ENCODE measurements at regions not wholly inside any gene's neighbourhood (a gene's known extent, or its start where the extent isn't known, plus 50 kb on each side); places are given as distances from the start of the nearest gene placed in this dataset.
"Not testable (repeated sequence)": the region's sequence is repeated elsewhere in the genome, so short reads cannot be mapped to it uniquely, and the experiment has no call there.

DNA sequence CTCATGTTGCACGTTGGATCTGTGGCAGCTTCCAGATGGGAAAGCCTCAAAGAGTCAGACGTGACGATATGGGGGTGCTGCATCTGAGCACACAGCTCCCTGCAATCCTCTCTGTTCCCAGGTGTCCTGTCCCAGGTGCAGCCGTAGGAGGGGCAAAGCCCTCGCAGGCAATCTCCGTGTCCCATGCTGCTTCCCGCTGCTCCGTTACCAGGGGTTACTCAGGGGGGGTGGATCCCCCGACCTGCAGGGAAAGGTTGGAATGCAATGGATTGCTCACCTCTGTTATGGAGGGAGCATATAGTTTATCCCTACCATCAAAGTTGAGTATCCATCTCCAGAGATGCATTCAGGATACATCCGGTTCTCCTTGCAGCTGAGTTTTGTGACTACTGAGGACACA, 476.1 kb downstream of the GOLGA6L6 start:
- H3K27ac Mint-ChIP-seq, H3K4me1 Mint-ChIP-seq, H3K36me3 Mint-ChIP-seq, H3K9me3 Mint-ChIP-seq, H3K4me3 Mint-ChIP-seq, H3K27me3 Mint-ChIP-seq: not testable (repeated sequence)

DNA sequence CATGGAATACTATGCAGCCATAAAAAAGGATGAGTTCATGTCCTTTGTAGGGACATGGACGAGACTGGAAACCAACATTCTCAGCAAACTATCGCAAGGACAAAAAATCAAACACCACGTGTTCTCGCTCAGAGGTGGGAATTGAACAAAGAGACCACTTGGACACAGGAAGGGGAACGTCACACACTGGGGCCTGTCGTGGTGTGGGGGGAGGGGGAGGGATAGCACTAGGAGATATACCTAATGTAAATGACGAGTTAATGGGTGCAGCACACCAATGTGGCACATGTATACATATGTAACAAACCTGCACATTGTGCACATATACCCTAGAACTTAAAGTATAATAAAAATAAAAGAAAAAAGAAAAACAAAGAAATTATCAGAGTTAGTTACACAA, 478.4 kb downstream of the GOLGA6L6 start:
- not testable (repeated sequence) for H3K4me1 Mint-ChIP-seq, H3K27me3 Mint-ChIP-seq, H3K27ac Mint-ChIP-seq, H3K4me3 Mint-ChIP-seq, H3K9me3 Mint-ChIP-seq, H3K36me3 Mint-ChIP-seq

DNA sequence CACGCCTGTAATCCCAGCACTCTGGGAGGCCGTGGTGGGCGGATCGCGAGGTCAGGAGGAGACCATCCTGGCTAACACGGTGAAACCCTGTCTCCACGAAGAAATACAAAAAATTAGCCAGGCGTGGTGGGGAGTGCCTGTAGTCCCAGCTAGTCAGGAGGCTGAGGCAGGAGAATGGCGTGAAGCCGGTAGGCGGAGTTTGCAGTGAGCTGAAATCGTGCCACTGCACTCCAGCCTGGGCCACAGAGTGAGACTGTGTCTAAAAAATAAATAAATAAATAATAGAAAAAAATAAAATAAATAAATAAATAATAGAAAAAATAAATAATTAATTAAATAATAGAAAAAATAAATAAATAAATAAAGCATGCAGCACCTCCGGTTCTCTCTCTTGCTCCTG, 480.8 kb downstream of the GOLGA6L6 start:
- not testable (repeated sequence) for H3K4me3 Mint-ChIP-seq

GRCh38 chr15:20056871-20057270, 484.7 kb downstream of the GOLGA6L6 start:
- H3K4me3 Mint-ChIP-seq, H3K9me3 Mint-ChIP-seq, H3K36me3 Mint-ChIP-seq, H3K4me1 Mint-ChIP-seq, H3K27ac Mint-ChIP-seq, H3K27me3 Mint-ChIP-seq: not testable (repeated sequence)

More for the DNA sequence above, 480.8 kb downstream of the GOLGA6L6 start:
- not testable (repeated sequence) for H3K27me3 Mint-ChIP-seq, H3K27ac Mint-ChIP-seq, H3K9me3 Mint-ChIP-seq, H3K4me1 Mint-ChIP-seq, H3K36me3 Mint-ChIP-seq

GRCh38 chr15:20055921-20056320, 485.7 kb downstream of the GOLGA6L6 start:
- H3K27me3 Mint-ChIP-seq, H3K9me3 Mint-ChIP-seq, H3K36me3 Mint-ChIP-seq, H3K27ac Mint-ChIP-seq, H3K4me3 Mint-ChIP-seq, H3K4me1 Mint-ChIP-seq: not testable (repeated sequence)

DNA sequence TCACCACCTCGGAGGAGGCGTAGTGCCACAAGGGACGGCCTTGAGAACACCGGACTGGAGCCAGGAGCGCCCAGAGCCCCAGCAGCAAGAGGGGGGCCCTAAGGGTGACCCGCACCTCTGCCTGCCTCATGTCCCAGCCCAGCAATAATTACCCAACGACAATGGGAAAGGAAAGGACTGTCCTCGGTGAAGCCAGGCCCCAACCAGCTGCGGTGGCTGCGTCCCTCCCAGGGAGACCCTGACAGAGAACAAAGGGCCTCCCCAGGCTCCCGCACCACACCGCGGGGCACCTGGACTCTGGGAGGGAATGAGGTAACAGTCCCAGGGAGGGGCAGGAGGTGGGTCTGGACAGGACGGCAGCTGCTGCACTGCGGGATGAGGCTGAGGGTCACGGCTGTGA, 493.4 kb downstream of the GOLGA6L6 start:
- H3K4me1 Mint-ChIP-seq, H3K27me3 Mint-ChIP-seq, H3K27ac Mint-ChIP-seq, H3K9me3 Mint-ChIP-seq, H3K36me3 Mint-ChIP-seq, H3K4me3 Mint-ChIP-seq: not testable (repeated sequence)

DNA sequence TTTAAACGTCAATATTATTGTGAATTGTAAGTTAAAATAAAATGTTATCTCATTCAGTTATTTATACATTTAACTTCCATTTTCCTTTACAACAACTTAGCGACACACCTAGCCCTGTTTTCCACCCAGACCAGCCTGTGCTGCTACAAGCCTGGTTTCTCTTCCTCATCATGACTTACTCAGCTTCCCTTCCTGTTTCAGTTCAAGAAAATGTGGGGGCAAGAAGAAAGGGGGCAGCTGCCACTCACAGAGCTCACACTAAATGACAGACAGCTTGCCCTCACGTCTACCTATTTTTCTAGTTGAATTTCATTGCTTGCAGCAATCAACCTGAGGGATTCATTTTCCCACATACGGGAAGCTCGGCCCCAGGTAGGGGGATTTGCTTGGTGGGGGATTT, 496.4 kb downstream of the GOLGA6L6 start:
- H3K4me3 Mint-ChIP-seq, H3K27me3 Mint-ChIP-seq, H3K9me3 Mint-ChIP-seq, H3K4me1 Mint-ChIP-seq, H3K27ac Mint-ChIP-seq, H3K36me3 Mint-ChIP-seq: not testable (repeated sequence)

DNA sequence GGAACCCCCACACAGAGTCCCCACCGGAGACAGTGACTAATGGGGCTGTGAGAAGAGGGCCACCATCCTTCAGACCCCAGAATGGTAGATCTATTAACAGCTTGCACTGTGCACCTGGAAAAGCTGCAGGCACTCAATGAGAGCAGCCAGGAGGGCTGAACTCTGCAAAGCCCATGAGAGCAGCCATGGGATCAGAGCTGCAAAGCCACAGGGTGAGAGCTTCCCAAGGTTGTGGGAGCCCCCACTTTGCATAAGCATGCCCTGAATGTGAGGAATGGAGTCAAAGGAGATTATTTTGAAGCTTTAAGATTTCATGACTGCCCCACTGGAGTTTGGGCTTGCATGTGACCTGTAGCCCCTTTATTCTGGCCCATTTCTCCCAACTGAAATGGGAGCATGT, 500.9 kb downstream of the GOLGA6L6 start:
- H3K27me3 Mint-ChIP-seq, H3K4me3 Mint-ChIP-seq, H3K36me3 Mint-ChIP-seq, H3K4me1 Mint-ChIP-seq, H3K27ac Mint-ChIP-seq, H3K9me3 Mint-ChIP-seq: not testable (repeated sequence)

GRCh38 chr15:20025040-20025439, 516.6 kb downstream of the GOLGA6L6 start:
- H3K27me3 Mint-ChIP-seq, H3K9me3 Mint-ChIP-seq, H3K4me1 Mint-ChIP-seq, H3K27ac Mint-ChIP-seq, H3K4me3 Mint-ChIP-seq, H3K36me3 Mint-ChIP-seq: not testable (repeated sequence)

DNA sequence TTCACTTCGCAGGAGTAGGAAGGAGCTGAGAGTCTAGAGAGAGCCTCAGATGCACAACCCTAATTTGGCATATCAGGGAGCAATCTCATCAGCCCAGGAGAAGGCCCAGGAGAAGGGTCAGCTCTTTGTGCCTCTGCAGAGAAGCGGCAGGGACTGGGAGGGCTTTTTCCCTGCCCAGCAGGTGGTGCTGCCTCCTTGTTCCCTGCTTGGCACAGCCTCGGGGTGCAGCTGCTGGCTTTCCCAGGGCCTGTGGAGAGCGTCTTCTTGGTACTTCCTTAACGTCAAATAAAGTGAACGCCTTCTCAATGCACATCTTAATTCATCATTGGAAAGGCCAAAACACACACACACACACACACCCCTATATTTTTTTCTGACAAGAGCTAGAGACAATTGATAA, 519.3 kb downstream of the GOLGA6L6 start:
- H3K4me3 Mint-ChIP-seq, H3K9me3 Mint-ChIP-seq, H3K36me3 Mint-ChIP-seq, H3K4me1 Mint-ChIP-seq, H3K27ac Mint-ChIP-seq, H3K27me3 Mint-ChIP-seq: not testable (repeated sequence)

GRCh38 chr15:20021351-20021750, 520.2 kb downstream of the GOLGA6L6 start:
- H3K27ac Mint-ChIP-seq, H3K36me3 Mint-ChIP-seq, H3K4me1 Mint-ChIP-seq, H3K4me3 Mint-ChIP-seq, H3K27me3 Mint-ChIP-seq, H3K9me3 Mint-ChIP-seq: not testable (repeated sequence)

DNA sequence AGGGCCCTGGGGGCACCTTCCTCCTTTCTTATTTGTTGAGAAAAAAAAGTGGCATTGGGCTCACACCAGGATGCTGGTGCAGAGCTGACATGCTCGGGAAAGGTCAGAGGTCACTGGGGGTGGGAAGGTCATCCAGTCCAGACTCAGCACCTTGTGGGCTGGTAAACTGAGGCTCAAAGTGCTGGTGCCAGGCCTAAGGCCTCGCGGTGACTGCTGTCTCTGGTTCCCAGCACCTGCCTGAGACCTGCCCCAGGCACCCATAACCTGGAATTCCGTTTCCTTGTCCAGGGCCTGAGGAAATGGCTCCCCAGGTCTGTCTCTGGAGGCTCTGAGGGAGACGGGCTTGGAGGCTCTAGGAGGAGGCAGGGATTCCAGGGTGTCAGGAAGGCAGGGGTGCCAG, 521.0 kb downstream of the GOLGA6L6 start:
- H3K9me3 Mint-ChIP-seq, H3K36me3 Mint-ChIP-seq, H3K4me3 Mint-ChIP-seq, H3K27me3 Mint-ChIP-seq, H3K4me1 Mint-ChIP-seq, H3K27ac Mint-ChIP-seq: not testable (repeated sequence)

DNA sequence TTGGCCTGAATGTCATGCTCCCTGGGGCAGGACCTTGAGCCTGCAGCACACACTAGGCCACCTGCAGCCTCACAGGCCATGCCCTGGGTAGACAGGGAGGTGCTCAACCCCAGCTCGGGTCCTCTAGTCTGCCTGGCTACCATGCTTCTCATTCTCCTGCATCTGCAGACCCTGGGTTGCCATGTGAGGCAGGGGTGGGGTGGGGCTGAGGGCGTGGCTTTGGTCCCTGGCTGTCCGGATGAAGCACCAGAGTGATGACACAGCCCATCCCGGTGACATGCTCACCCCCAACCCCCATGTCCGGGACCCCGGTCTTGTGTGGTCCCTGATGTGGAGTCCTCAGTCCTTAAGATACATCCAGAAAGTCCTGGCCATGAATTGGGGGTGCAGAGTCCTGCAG, 521.8 kb downstream of the GOLGA6L6 start:
- not testable (repeated sequence) for H3K4me3 Mint-ChIP-seq, H3K27me3 Mint-ChIP-seq, H3K9me3 Mint-ChIP-seq, H3K27ac Mint-ChIP-seq, H3K36me3 Mint-ChIP-seq, H3K4me1 Mint-ChIP-seq

- H3K27ac Mint-ChIP-seq, H3K36me3 Mint-ChIP-seq, H3K4me1 Mint-ChIP-seq, H3K27me3 Mint-ChIP-seq, H3K4me3 Mint-ChIP-seq, H3K9me3 Mint-ChIP-seq: not testable (repeated sequence)
Measured at GRCh38 chr15:20017581-20017980, 524.0 kb downstream of the GOLGA6L6 start.

GRCh38 chr15:20016941-20017340, 524.7 kb downstream of the GOLGA6L6 start:
- not testable (repeated sequence) for H3K4me1 Mint-ChIP-seq, H3K9me3 Mint-ChIP-seq, H3K4me3 Mint-ChIP-seq, H3K36me3 Mint-ChIP-seq, H3K27me3 Mint-ChIP-seq, H3K27ac Mint-ChIP-seq

DNA sequence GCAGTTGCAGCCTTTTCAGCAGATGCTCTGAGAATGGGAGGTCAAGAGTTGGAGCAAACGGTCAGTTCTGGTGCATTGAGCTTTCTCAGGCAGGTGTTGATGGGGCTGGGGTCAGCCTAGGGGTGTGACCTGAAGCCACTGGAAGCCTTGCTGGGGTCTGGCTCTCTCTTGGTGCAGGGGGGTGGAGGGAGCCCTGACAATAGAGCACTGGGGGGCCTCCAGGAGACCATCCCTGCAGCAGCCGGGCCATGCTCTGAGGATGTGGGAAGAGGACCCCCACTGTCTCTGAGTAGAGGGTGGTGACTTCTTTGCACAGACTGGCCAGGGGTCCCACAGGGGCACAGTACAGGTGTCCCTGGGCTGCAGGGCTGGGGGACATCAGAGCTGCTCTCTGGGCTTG, 528.8 kb downstream of the GOLGA6L6 start:
- H3K4me1 Mint-ChIP-seq, H3K9me3 Mint-ChIP-seq, H3K36me3 Mint-ChIP-seq, H3K4me3 Mint-ChIP-seq, H3K27me3 Mint-ChIP-seq, H3K27ac Mint-ChIP-seq: not testable (repeated sequence)

DNA sequence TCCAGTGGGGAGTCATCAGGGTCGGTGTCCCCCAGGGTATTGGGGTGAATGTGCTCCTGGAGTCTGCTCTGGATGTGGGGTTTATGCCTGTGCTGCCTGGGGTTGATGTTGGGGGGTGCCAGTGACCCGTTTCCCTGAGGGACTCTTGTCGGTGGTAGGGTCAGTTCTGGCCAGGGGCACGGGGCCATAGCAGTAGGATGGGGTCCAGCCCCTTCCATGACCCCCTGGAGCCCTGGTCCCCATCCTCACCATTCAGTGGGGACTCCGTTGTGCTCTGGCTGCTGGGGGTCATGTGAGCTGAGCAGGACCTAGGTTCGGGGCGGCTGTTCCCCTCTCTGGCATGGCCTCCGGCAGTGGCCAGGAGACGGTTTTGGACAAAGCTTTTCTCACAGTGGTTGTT, 530.8 kb downstream of the GOLGA6L6 start:
- not testable (repeated sequence) for H3K4me1 Mint-ChIP-seq, H3K27ac Mint-ChIP-seq, H3K36me3 Mint-ChIP-seq, H3K27me3 Mint-ChIP-seq, H3K4me3 Mint-ChIP-seq, H3K9me3 Mint-ChIP-seq

GRCh38 chr15:20009619-20010018, 532.0 kb downstream of the GOLGA6L6 start:
- H3K4me1 Mint-ChIP-seq, H3K4me3 Mint-ChIP-seq, H3K9me3 Mint-ChIP-seq, H3K27me3 Mint-ChIP-seq, H3K27ac Mint-ChIP-seq, H3K36me3 Mint-ChIP-seq: not testable (repeated sequence)
